Endothelial cell (in vitro differentiated cells): ENCODE measurements at regions not wholly inside any gene's neighbourhood (a gene's known extent, or its start where the extent isn't known, plus 50 kb on each side); places are given as distances from the start of the nearest gene placed in this dataset.

Source experiments
- DNase-seq: peaks from one replicate; pipeline ENCODE4 v3.0.0; 2021; ENCODE audit warnings: low spot score
- H3K27ac Mint-ChIP-seq: one replicate; pipeline ENCODE4 v1.8.0; 2021; ENCODE audit warnings: mixed read lengths, inconsistent platforms; ENCODE audit not compliant: unreplicated experiment
- H3K27me3 Mint-ChIP-seq: one replicate; pipeline ENCODE4 v1.8.0; 2021; ENCODE audit warnings: mild to moderate bottlenecking, moderate library complexity, mixed read lengths, inconsistent platforms; ENCODE audit not compliant: unreplicated experiment
- H3K36me3 Mint-ChIP-seq: one replicate; pipeline ENCODE4 v1.8.0; 2021; ENCODE audit warnings: mild to moderate bottlenecking, low read depth, mixed read lengths, inconsistent platforms; ENCODE audit not compliant: unreplicated experiment
- H3K4me1 Mint-ChIP-seq: one replicate; pipeline ENCODE4 v1.8.0; 2021; ENCODE audit warnings: mild to moderate bottlenecking, mixed read lengths, inconsistent platforms; ENCODE audit not compliant: unreplicated experiment
- H3K4me3 Mint-ChIP-seq: one replicate; pipeline ENCODE4 v1.8.0; 2021; ENCODE audit warnings: mild to moderate bottlenecking, mixed read lengths, inconsistent platforms; ENCODE audit not compliant: unreplicated experiment
- H3K9me3 Mint-ChIP-seq: one replicate; pipeline ENCODE4 v1.8.0; 2021; ENCODE audit warnings: mixed read lengths, inconsistent platforms; ENCODE audit not compliant: unreplicated experiment
- TF ChIP-seq, protein P1 (sequence below): fragments of 200-600 bp; sonication (generic); IDR thresholded peaks from one replicate; pipeline ENCODE4 v1.5.0; 2021; ENCODE audit warnings: antibody characterized with exemption; ENCODE audit not compliant: unreplicated experiment

GRCh38 chr7:109926738-109927137, 1164.2 kb upstream of the LRRN3 start:
- H3K4me1 Mint-ChIP-seq = no peaks in the 10 kb centered on the region
- TF ChIP-seq, protein P1, sequence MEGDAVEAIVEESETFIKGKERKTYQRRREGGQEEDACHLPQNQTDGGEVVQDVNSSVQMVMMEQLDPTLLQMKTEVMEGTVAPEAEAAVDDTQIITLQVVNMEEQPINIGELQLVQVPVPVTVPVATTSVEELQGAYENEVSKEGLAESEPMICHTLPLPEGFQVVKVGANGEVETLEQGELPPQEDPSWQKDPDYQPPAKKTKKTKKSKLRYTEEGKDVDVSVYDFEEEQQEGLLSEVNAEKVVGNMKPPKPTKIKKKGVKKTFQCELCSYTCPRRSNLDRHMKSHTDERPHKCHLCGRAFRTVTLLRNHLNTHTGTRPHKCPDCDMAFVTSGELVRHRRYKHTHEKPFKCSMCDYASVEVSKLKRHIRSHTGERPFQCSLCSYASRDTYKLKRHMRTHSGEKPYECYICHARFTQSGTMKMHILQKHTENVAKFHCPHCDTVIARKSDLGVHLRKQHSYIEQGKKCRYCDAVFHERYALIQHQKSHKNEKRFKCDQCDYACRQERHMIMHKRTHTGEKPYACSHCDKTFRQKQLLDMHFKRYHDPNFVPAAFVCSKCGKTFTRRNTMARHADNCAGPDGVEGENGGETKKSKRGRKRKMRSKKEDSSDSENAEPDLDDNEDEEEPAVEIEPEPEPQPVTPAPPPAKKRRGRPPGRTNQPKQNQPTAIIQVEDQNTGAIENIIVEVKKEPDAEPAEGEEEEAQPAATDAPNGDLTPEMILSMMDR = no peak
- H3K9me3 Mint-ChIP-seq = peaks cover 5% of the 10 kb centered on the region
- H3K4me3 Mint-ChIP-seq = no peak overlapping the region
- H3K27ac Mint-ChIP-seq = no peak overlapping the region
- no peaks in the 10 kb centered on the region for H3K36me3 Mint-ChIP-seq
- no peaks in the 10 kb centered on the region for H3K27me3 Mint-ChIP-seq
- no peak for DNase-seq

DNA sequence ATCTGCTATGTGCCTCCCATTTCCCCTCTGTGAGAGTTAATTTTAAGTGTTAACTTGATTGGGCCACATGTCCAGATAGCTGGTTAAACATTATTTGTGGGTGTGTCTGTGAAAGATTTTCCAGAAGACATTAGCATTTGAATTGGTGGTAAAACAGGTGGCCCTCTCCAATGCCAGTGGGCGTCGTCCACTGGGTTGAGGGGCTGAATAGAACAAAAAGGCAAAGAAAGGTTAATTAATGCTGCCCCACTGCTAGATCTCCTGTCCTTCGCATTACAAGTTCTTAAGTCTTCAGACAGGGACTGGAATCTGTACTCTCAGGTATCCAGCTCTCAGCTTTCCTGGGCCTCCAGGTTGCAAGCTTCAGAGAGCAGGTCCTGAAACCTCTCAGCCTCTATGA, 1160.9 kb upstream of the LRRN3 start:
- Mint-ChIP-seq H3K36me3 (no peaks in the 10 kb centered on the region), H3K27ac (no peak overlapping the region), H3K4me3 (no peak overlapping the region), H3K9me3 (peaks cover 4% of the 10 kb centered on the region), H3K4me1 (no peaks in the 10 kb centered on the region), H3K27me3 (no peaks in the 10 kb centered on the region)
- DNase-seq = no peak
- TF ChIP-seq, protein P1 = no peak

- H3K4me1 Mint-ChIP-seq = no peaks in the 10 kb centered on the region
- DNase-seq = no peak
- TF ChIP-seq, protein P1 = no peak
- peaks cover 3% of the 10 kb centered on the region for H3K36me3 Mint-ChIP-seq
- H3K4me3 Mint-ChIP-seq = no peak overlapping the region
- peaks cover 15% of the 10 kb centered on the region for H3K9me3 Mint-ChIP-seq
- H3K27me3 Mint-ChIP-seq = no peaks in the 10 kb centered on the region
- no peak overlapping the region for H3K27ac Mint-ChIP-seq
Observed at GRCh38 chr7:109939207-109939606, 1151.7 kb upstream of the LRRN3 start.

- DNase-seq = no peak
- Mint-ChIP-seq H3K36me3 (no peaks in the 10 kb centered on the region), H3K4me3 (no peak overlapping the region), H3K27me3 (peaks cover 1% of the 10 kb centered on the region), H3K9me3 (no peaks in the 10 kb centered on the region), H3K27ac (no peak overlapping the region), H3K4me1 (no peaks in the 10 kb centered on the region)
- TF ChIP-seq, protein P1 = no peak
Observed at GRCh38 chr7:109945820-109946518, 1145.0 kb upstream of the LRRN3 start.

- TF ChIP-seq, protein P1 = no peak
- Mint-ChIP-seq H3K9me3 (no peaks in the 10 kb centered on the region), H3K27ac (no peak overlapping the region), H3K4me1 (no peaks in the 10 kb centered on the region), H3K27me3 (peaks cover 1% of the 10 kb centered on the region), H3K4me3 (no peak overlapping the region), H3K36me3 (no peaks in the 10 kb centered on the region)
- no peak for DNase-seq
Observed at GRCh38 chr7:109950256-109950655, 1140.7 kb upstream of the LRRN3 start.
